Gastroesophageal sphincter (tissue), 3 donors: ENCODE measurements at regions not wholly inside any gene's neighbourhood (a gene's known extent, or its start where the extent isn't known, plus 50 kb on each side); places are given as distances from the start of the nearest gene placed in this dataset.

Source experiments
- CTCF ChIP-seq, 4 experiments: fragments of 200-600 bp in 2 of 4; fragments of 450-650 bp in 2 of 4; sonication (generic) in 1 of 4; IDR thresholded peaks; one replicate each; pipeline ENCODE4 v1.5.1; 2017 to 2019; ENCODE audit warnings: antibody characterized with exemption in 4 of 4, mild to moderate bottlenecking in 2 of 4, moderate library complexity in 2 of 4
- POLR2A ChIP-seq, 2 donors: fragments of 450-650 bp; IDR thresholded peaks; one replicate each; pipeline ENCODE4 v1.6.1; 2017; ENCODE audit warnings: antibody characterized with exemption in 2 of 2, mild to moderate bottlenecking in 2 of 2, moderate library complexity in 1 of 2
- POLR2AphosphoS5 ChIP-seq: sonication (generic); formaldehyde crosslinking; IDR thresholded peaks from one replicate; pipeline ENCODE4 v1.6.1; 2017; ENCODE audit warnings: antibody characterized with exemption

- TF ChIP-seq CTCF (IDR thresholded peaks at IDR 0.05) (no peak), POLR2AphosphoS5 (no peak), POLR2A (IDR thresholded peaks at IDR 0.05) (no peak)
Observed at GRCh38 chr5:34541067-34541466, 115.1 kb upstream of the RAI14 start.
